ENCODE measurements at regions not wholly inside any gene's neighbourhood (a gene's known extent, or its start where the extent isn't known, plus 50 kb on each side); places are given as distances from the start of the nearest gene placed in this dataset.

GRCh38 chr9:117864385-117865057, 160.3 kb downstream of the TLR4 start:
- Histone ChIP-seq H3K18ac (ENCODE audit: insufficient read length, low read depth, low read length) (no peak overlapping the region), H2AFZ (ENCODE audit: low read length) (no peak overlapping the region), H3K56ac (ENCODE audit: insufficient read length, low read depth, low read length) (no peak overlapping the region), H3K27me3 (ENCODE audit: insufficient read depth, low read length) (no peaks in the 10 kb centered on the region), H2BK12ac (ENCODE audit: insufficient read length, low read depth, low read length) (no peak overlapping the region), H3K4me2 (ENCODE audit: insufficient read depth, insufficient read length, low read length) (no peak overlapping the region), H2BK5ac (ENCODE audit: insufficient read length, low read length) (no peak overlapping the region), H2AK5ac (ENCODE audit: insufficient read length, low read length) (no peak overlapping the region), H3K23me2 (ENCODE audit: insufficient read length, low read depth, low read length, poor library complexity, severe bottlenecking) (no peaks in the 10 kb centered on the region), H3K27ac (ENCODE audit: insufficient read length, low read depth, low read length) (no peak overlapping the region), H4K20me1 (ENCODE audit: control insufficient read depth, insufficient read depth, insufficient read length) (no peaks in the 10 kb centered on the region), H4K8ac (replicated peaks; ENCODE audit: insufficient read length, low read depth, low read length) (no peak overlapping the region), H2BK15ac (ENCODE audit: low read depth, low read length) (no peak overlapping the region), H4K5ac (ENCODE audit: insufficient read length, low read depth, low read length) (no peak overlapping the region), H2BK120ac (ENCODE audit: low read depth, low read length, poor library complexity, severe bottlenecking) (no peak overlapping the region), H4K91ac (ENCODE audit: insufficient read length, low read depth, low read length) (no peak overlapping the region), H3K9ac (ENCODE audit: extremely low read depth, insufficient read length, low read length) (no peak overlapping the region), H3T11ph (ENCODE audit: low read length) (no peak overlapping the region), H3K14ac (ENCODE audit: insufficient read depth, low read length) (no peak overlapping the region), H3K23ac (ENCODE audit: insufficient read length, low read depth, low read length) (no peak overlapping the region), H2BK20ac (ENCODE audit: low read depth, low read length, poor library complexity, severe bottlenecking) (no peak overlapping the region), H3K4me1 (ENCODE audit: insufficient read depth, low read length) (no peaks in the 10 kb centered on the region), H3K79me1 (ENCODE audit: insufficient read depth, low read depth, low read length, poor library complexity, severe bottlenecking) (no peaks in the 10 kb centered on the region), H3K4ac (ENCODE audit: low read depth, low read length) (no peak overlapping the region), H3K79me2 (ENCODE audit: insufficient read depth, low read length) (no peaks in the 10 kb centered on the region), H3K9me3 (ENCODE audit: control insufficient read depth, low read depth, low read length) (no peaks in the 10 kb centered on the region)
- no peak for DNase-seq
- Mint-ChIP-seq H3K27ac (no peak overlapping the region), H3K36me3 (ENCODE audit: insufficient read depth in 1 of 3, low read depth in 3 of 3) (no peaks in the 10 kb centered on the region), H3K27me3 (ENCODE audit: low read depth) (peaks cover 2% of the 10 kb centered on the region; the same call in 1 of the 2 replicates), H3K4me3 (no peak overlapping the region), H3K9me3 (no peaks in the 10 kb centered on the region), H3K4me1 (no peaks in the 10 kb centered on the region)
- WGBS (ENCODE audit: extremely low coverage, insufficient read length, low lambda C conversion rate), result no CpG with 5 or more reads among the region's 6 CpGs
- TF ChIP-seq CTCF (conservative IDR thresholded peaks at IDR 0.05), result no peak

All from H9 (cell line).